ENCODE measurements at regions not wholly inside any gene's neighbourhood (a gene's known extent, or its start where the extent isn't known, plus 50 kb on each side); places are given as distances from the start of the nearest gene placed in this dataset.

DNA sequence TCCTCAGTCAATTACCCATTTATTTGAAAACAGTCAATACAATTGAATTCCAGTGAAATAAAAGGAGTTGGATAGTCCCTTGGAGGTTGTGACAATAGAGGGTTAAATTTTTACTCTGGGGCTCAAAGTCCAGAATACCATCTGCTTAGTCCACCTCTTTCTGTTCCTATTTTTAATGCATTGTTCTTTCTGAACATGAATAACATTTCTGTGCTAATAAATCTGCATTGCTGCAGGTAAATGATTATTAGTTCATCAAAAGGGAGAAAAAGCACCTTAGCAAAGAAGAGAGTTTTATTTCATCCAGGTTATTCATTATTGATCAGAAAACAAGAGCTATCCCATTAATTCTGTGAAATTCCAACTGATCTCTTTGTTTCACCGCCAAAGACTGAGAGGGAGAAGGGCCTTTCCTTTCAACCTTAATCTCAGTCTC, 166.1 kb upstream of the OLIG3 start:
- H2AFZ ChIP-seq (ENCODE audit: low read length) = no peak overlapping the region
- H3K4me2 ChIP-seq (ENCODE audit: insufficient read depth, insufficient read length, low read length) = no peak overlapping the region
- H3K36me3 Mint-ChIP-seq (ENCODE audit: insufficient read depth in 1 of 3, low read depth in 3 of 3) = no peaks in the 10 kb centered on the region; a peak in 2 of 7 replicates
- no peaks in the 10 kb centered on the region; a peak in 2 of 5 replicates for H3K9me3 Mint-ChIP-seq
- H3T11ph ChIP-seq (ENCODE audit: low read length) = no peak overlapping the region
- H4K91ac ChIP-seq (ENCODE audit: insufficient read length, low read depth, low read length) = no peak overlapping the region
- no peaks in the 10 kb centered on the region for H3K4me1 ChIP-seq (ENCODE audit: insufficient read depth, low read length)
- no peak overlapping the region for H3K4me3 Mint-ChIP-seq
- H3K79me1 ChIP-seq (ENCODE audit: insufficient read depth, low read depth, low read length, poor library complexity, severe bottlenecking) = no peaks in the 10 kb centered on the region
- H3K27ac ChIP-seq (ENCODE audit: insufficient read length, low read depth, low read length) = no peak overlapping the region
- no peak overlapping the region for H3K56ac ChIP-seq (ENCODE audit: insufficient read length, low read depth, low read length)
- no peak overlapping the region for H2BK12ac ChIP-seq (ENCODE audit: insufficient read length, low read depth, low read length)
- H2BK120ac ChIP-seq (ENCODE audit: low read depth, low read length, poor library complexity, severe bottlenecking) = no peak overlapping the region
- WGBS (ENCODE audit: extremely low coverage, insufficient read length, low lambda C conversion rate) = no CpG with 5 or more reads among the region's 1 CpG
- H4K5ac ChIP-seq (ENCODE audit: insufficient read length, low read depth, low read length) = no peak overlapping the region
- H3K23ac ChIP-seq (ENCODE audit: insufficient read length, low read depth, low read length) = no peak overlapping the region
- no peaks in the 10 kb centered on the region for H3K79me2 ChIP-seq (ENCODE audit: insufficient read depth, low read length)
- no peak for DNase-seq
- no peaks in the 10 kb centered on the region for H3K23me2 ChIP-seq (ENCODE audit: insufficient read length, low read depth, low read length, poor library complexity, severe bottlenecking)
- H2AK5ac ChIP-seq (ENCODE audit: insufficient read length, low read length) = no peak overlapping the region
- H3K4ac ChIP-seq (ENCODE audit: low read depth, low read length) = no peak overlapping the region
- H2BK20ac ChIP-seq (ENCODE audit: low read depth, low read length, poor library complexity, severe bottlenecking) = no peak overlapping the region
- H3K27me3 ChIP-seq (ENCODE audit: insufficient read depth, low read length) = no peaks in the 10 kb centered on the region
- TF ChIP-seq CTCF (conservative IDR thresholded peaks at IDR 0.05) = no peak
- no peak overlapping the region for H2BK5ac ChIP-seq (ENCODE audit: insufficient read length, low read length)
- H3K27me3 Mint-ChIP-seq (ENCODE audit: low read depth) = no peaks in the 10 kb centered on the region; the same call in none of the 2 replicates
- no peak overlapping the region for H3K18ac ChIP-seq (ENCODE audit: insufficient read length, low read depth, low read length)
- H4K20me1 ChIP-seq (ENCODE audit: control insufficient read depth, insufficient read depth, insufficient read length) = no peaks in the 10 kb centered on the region
- no peaks in the 10 kb centered on the region for H3K4me1 Mint-ChIP-seq
- no peak overlapping the region for H3K27ac Mint-ChIP-seq
- no peak overlapping the region for H2BK15ac ChIP-seq (ENCODE audit: low read depth, low read length)
- H3K14ac ChIP-seq (ENCODE audit: insufficient read depth, low read length) = no peak overlapping the region
- no peaks in the 10 kb centered on the region for H3K9me3 ChIP-seq (ENCODE audit: control insufficient read depth, low read depth, low read length)
- H3K9ac ChIP-seq (ENCODE audit: extremely low read depth, insufficient read length, low read length) = no peak overlapping the region
- H4K8ac ChIP-seq (replicated peaks; ENCODE audit: insufficient read length, low read depth, low read length) = no peak overlapping the region

Data from H9 (cell line).